C4-2B (cell line): ENCODE measurements at regions not wholly inside any gene's neighbourhood (a gene's known extent, or its start where the extent isn't known, plus 50 kb on each side); places are given as distances from the start of the nearest gene placed in this dataset.

ENCODE experiments used
- H3K27ac ChIP-seq: fragments of 450-650 bp; 2 replicates; pipeline ENCODE4 v1.5.1; 2017
- CTCF ChIP-seq: fragments of 450-650 bp; conservative IDR thresholded peaks from 2 replicates; pipeline ENCODE4 v1.5.1; 2017; ENCODE audit warnings: mild to moderate bottlenecking
- ZFX ChIP-seq: fragments of 450-650 bp; IDR thresholded peaks from 2 replicates; pipeline ENCODE4 v1.6.1; 2017

GRCh38 chr11:45037434-45038005 is 86.8 kb upstream of the TP53I11 start:
- TF ChIP-seq CTCF (no peak), ZFX (no peak)

GRCh38 chr11:45038923-45039322 is 88.2 kb upstream of the TP53I11 start:
- no peak for TF ChIP-seq ZFX
- no peak for TF ChIP-seq CTCF
- H3K27ac ChIP-seq, result no peak overlapping the region

More at GRCh38 chr11:45037434-45038005, 86.8 kb upstream of the TP53I11 start:
- H3K27ac ChIP-seq, result no peak overlapping the region

- no peak overlapping the region for H3K27ac ChIP-seq
- TF ChIP-seq ZFX (no peak), CTCF (no peak)
Observed at GRCh38 chr11:45041596-45041995, 90.9 kb upstream of the TP53I11 start.

GRCh38 chr11:45042560-45042959 is 91.9 kb upstream of the TP53I11 start:
- H3K27ac ChIP-seq, result no peak overlapping the region
- TF ChIP-seq ZFX (no peak), CTCF (no peak)

GRCh38 chr11:45043755-45044475 is 93.2 kb upstream of the TP53I11 start:
- H3K27ac ChIP-seq, result no peak overlapping the region
- TF ChIP-seq ZFX (no peak), CTCF (no peak)

GRCh38 chr11:45045683-45046471 is 95.2 kb upstream of the TP53I11 start:
- TF ChIP-seq CTCF (no peak), ZFX (no peak)
- no peak overlapping the region for H3K27ac ChIP-seq

- peak overlapping the region; percentile 1; the same call in 1 of the 2 replicates for H3K27ac ChIP-seq
- no peak for TF ChIP-seq CTCF
- no peak for TF ChIP-seq ZFX
Observed at GRCh38 chr11:45048313-45048841, 97.7 kb upstream of the TP53I11 start.
